Central memory CD8-positive, alpha-beta T cell (primary cell): ENCODE measurements at regions not wholly inside any gene's neighbourhood (a gene's known extent, or its start where the extent isn't known, plus 50 kb on each side); places are given as distances from the start of the nearest gene placed in this dataset.
"Not testable (repeated sequence)": the region's sequence is repeated elsewhere in the genome, so short reads cannot be mapped to it uniquely, and the experiment has no call there.

Experiments used
- ATAC-seq: fragments of 150-1000 bp; cut with Tn5 transposase; replicated peaks from 2 replicates; pipeline ENCODE4 v1.10.0; 2022; ENCODE audit warnings: mild to moderate bottlenecking, moderate FRiP score, moderate number of reproducible peaks; ENCODE audit not compliant: poor library complexity, severe bottlenecking; ENCODE audit errors: extremely low read depth
- DNase-seq, 2 donors: peaks; one replicate each; pipeline ENCODE4 v3.0.0; 2021; ENCODE audit warnings: low spot score in 2 of 2
- H3K27ac Mint-ChIP-seq: one replicate; pipeline ENCODE4 v1.8.0; 2022; ENCODE audit warnings: low read depth, mild to moderate bottlenecking, moderate library complexity, mixed read lengths
- H3K27me3 Mint-ChIP-seq: one replicate; pipeline ENCODE4 v1.8.0; 2022; ENCODE audit warnings: mixed read lengths
- H3K36me3 Mint-ChIP-seq: one replicate; pipeline ENCODE4 v1.8.0; 2022; ENCODE audit warnings: mild to moderate bottlenecking, moderate library complexity, mixed read lengths; ENCODE audit not compliant: insufficient read depth
- H3K4me1 Mint-ChIP-seq: one replicate; pipeline ENCODE4 v1.8.0; 2022; ENCODE audit warnings: mixed read lengths
- H3K4me3 Mint-ChIP-seq: one replicate; pipeline ENCODE4 v1.8.0; 2022; ENCODE audit warnings: mild to moderate bottlenecking, moderate library complexity, mixed read lengths
- H3K9me3 Mint-ChIP-seq: one replicate; pipeline ENCODE4 v1.8.0; 2022; ENCODE audit warnings: mixed read lengths

GRCh38 chr1:222066539-222066938 is 324.6 kb upstream of the DUSP10 start:
- Mint-ChIP-seq H3K36me3 (no peaks in the 10 kb centered on the region), H3K4me3 (no peak overlapping the region), H3K9me3 (peaks cover 9% of the 10 kb centered on the region), H3K27me3 (no peaks in the 10 kb centered on the region), H3K4me1 (no peaks in the 10 kb centered on the region), H3K27ac (no peak overlapping the region)
- ATAC-seq (no peak), DNase-seq (no peak)

GRCh38 chr1:222065234-222065633 is 323.3 kb upstream of the DUSP10 start:
- ATAC-seq = no peak
- no peak for DNase-seq
- H3K4me1 Mint-ChIP-seq = no peaks in the 10 kb centered on the region
- H3K4me3 Mint-ChIP-seq = no peak overlapping the region
- no peaks in the 10 kb centered on the region for H3K36me3 Mint-ChIP-seq
- H3K27me3 Mint-ChIP-seq = no peaks in the 10 kb centered on the region
- H3K9me3 Mint-ChIP-seq = peaks cover 9% of the 10 kb centered on the region
- no peak overlapping the region for H3K27ac Mint-ChIP-seq

DNA sequence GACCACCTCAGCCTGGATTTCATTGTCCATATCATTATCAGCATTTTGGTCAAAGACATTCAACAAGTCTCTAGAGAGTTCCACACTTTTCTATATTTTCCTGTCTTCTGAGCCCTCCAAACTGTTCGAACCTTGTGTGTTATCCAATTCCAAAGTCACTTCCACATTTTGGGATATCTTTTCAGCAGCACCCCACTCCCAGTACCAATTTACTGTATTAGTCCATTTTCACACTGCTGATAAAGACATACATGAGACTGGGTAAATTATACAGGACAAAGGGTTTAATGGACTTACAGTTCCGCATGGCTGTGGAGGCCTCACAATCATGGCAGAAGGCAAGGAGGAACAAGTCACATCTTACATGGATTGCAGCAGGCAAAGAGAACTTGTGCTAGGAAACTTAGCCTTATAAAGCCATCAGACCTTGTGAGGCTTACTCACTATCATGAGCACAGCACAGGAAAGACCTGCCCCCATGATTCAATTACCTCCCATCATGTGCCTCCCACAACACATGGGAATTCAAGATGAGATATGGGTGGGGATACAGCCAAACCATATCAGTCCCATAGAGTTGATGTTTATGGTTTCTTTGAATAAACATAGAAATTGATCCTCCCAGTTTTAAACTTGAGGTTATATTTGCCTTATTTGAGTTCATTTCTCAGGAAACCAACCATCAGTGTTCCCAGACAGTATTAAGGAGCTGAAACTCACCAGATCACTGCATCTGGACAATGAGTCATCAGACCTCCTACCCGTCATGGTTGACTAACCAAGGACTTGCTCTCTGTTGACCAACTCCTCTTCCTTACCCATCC is 322.7 kb upstream of the DUSP10 start:
- DNase-seq (no peak), ATAC-seq (no peak)
- Mint-ChIP-seq H3K27ac (no peak overlapping the region), H3K4me1 (no peaks in the 10 kb centered on the region), H3K4me3 (no peak overlapping the region), H3K36me3 (no peaks in the 10 kb centered on the region), H3K9me3 (peaks cover 9% of the 10 kb centered on the region), H3K27me3 (no peaks in the 10 kb centered on the region)

DNA sequence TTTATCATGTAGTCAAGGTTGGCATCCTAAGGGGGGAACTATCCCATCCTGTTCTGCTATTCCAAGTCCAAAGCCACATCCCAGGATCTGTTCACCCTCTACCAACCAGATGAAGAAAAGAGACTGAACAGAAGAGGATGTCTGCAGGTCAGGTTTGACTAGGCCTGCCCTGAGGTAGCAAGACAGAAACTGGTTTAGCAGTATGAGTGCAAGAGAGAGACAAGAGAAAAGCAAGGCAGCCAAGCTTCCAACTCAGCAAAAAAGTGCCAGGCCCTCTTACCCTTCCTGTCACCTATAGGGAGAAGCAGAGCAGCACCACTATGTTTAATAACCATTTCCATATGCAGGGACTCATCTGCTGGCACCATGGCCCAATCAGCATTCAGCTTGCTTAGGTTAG is 320.8 kb upstream of the DUSP10 start:
- Mint-ChIP-seq H3K27me3 (no peaks in the 10 kb centered on the region), H3K27ac (no peak overlapping the region), H3K4me3 (no peak overlapping the region), H3K9me3 (peaks cover 9% of the 10 kb centered on the region), H3K36me3 (no peaks in the 10 kb centered on the region), H3K4me1 (no peaks in the 10 kb centered on the region)
- ATAC-seq (no peak), DNase-seq (no peak)

DNA sequence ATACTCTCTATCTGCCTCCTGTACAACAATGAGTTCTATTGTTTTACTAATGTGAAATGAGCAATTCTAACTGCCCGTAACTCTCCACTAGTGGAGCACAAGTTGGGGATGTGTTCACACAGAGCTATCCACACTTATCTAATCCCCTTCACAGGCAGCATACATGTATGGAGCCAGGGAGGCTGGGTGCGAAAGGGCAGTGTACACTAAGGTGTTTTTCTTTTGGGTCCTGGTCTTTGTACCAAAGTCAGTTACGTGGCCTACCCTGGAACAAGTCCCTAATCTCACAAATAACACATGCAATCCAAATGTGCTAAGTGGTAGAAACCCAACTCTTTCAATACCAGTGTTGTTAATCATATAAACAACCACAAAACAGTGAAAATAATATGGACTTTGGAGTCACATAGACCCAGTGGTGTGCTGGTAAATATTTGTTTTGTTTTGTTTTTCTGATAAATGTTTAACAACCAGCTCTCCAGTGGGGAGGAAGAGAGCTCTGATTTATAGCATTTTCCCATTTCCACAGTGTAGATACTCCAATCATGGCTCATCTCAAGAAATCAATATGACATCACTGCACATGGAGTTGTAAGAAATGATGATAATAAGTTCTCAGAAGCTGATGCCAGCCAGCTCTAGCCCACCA is 319.9 kb upstream of the DUSP10 start:
- Mint-ChIP-seq H3K27me3 (no peaks in the 10 kb centered on the region), H3K9me3 (peaks cover 9% of the 10 kb centered on the region), H3K4me1 (no peaks in the 10 kb centered on the region), H3K4me3 (no peak overlapping the region), H3K36me3 (no peaks in the 10 kb centered on the region), H3K27ac (no peak overlapping the region)
- ATAC-seq (no peak), DNase-seq (no peak)

DNA sequence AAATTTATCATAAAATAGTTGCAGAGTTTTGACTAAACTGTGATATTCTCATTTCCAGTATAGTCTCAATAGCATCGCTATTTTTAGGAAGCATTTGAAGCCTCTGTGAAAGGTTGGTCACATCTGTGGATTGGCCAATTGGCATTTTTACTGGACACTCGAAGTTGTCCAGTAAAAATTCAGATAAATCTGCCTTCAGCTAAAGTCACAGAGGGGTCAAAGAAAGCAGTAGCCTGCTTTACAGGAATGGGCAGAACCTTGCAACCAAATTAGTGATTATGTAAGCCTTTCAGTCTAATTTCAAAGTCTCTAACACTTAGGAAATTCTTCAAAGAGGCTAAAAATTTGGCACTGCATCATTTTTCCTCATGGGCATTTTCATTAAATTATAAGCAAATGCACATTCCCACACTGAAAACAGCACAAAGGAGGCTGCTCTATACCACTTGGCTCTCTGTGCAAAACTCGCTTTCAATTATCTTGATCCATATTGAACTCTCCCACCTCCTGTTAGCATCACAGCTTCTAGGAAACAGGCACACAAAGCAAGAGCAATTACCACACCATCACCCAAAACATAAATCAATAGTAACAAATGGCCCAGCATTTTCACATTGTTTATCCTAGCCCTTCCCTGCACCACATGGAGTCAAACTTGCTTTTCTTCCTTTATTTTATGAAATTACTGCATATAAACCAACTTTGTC is 318.5 kb upstream of the DUSP10 start:
- no peak overlapping the region for H3K4me3 Mint-ChIP-seq
- no peak overlapping the region for H3K27ac Mint-ChIP-seq
- no peaks in the 10 kb centered on the region for H3K36me3 Mint-ChIP-seq
- no peak for ATAC-seq
- no peaks in the 10 kb centered on the region for H3K27me3 Mint-ChIP-seq
- H3K9me3 Mint-ChIP-seq = peaks cover 9% of the 10 kb centered on the region
- no peak for DNase-seq
- no peaks in the 10 kb centered on the region for H3K4me1 Mint-ChIP-seq

- H3K9me3 Mint-ChIP-seq = no peaks in the 10 kb centered on the region
- DNase-seq (no peak), ATAC-seq (no peak)
- H3K27ac Mint-ChIP-seq = peak overlapping the region; percentile 9
- no peaks in the 10 kb centered on the region for H3K4me1 Mint-ChIP-seq
- no peak overlapping the region for H3K4me3 Mint-ChIP-seq
- H3K27me3 Mint-ChIP-seq = no peaks in the 10 kb centered on the region
- H3K36me3 Mint-ChIP-seq = no peaks in the 10 kb centered on the region
Measured at GRCh38 chr1:222058249-222058648, 316.4 kb upstream of the DUSP10 start.

GRCh38 chr1:222057162-222057561 is 315.3 kb upstream of the DUSP10 start:
- no peak for ATAC-seq
- no peak overlapping the region for H3K27ac Mint-ChIP-seq
- H3K4me3 Mint-ChIP-seq = no peak overlapping the region
- no peaks in the 10 kb centered on the region for H3K9me3 Mint-ChIP-seq
- H3K4me1 Mint-ChIP-seq = no peaks in the 10 kb centered on the region
- H3K36me3 Mint-ChIP-seq = no peaks in the 10 kb centered on the region
- H3K27me3 Mint-ChIP-seq = no peaks in the 10 kb centered on the region
- DNase-seq = no peak

DNA sequence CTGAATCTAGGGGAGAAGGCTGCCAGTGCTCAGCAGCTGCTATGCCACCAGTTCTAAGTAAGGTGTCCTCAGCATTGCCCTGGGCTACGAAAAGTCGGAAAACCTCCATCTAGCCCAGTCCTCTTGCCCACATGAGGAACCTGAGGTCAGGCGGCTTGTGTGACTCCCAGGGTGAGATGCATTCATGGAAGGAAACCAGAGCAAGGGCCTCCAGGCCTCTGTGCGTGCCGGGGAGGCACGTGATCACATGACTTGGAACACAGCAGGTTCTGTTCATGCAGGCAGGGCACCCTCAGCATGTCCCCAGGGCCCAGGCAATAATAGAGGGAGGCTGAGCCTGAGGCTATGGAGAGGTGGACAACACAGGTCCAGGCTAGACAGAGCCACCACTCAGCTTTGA is 312.5 kb upstream of the DUSP10 start:
- Mint-ChIP-seq H3K27me3 (no peaks in the 10 kb centered on the region), H3K4me3 (no peak overlapping the region), H3K9me3 (no peaks in the 10 kb centered on the region), H3K4me1 (no peaks in the 10 kb centered on the region), H3K27ac (no peak overlapping the region), H3K36me3 (no peaks in the 10 kb centered on the region)
- ATAC-seq (no peak), DNase-seq (no peak)

- no peak overlapping the region for H3K4me3 Mint-ChIP-seq
- no peaks in the 10 kb centered on the region for H3K9me3 Mint-ChIP-seq
- H3K27ac Mint-ChIP-seq = no peak overlapping the region
- H3K4me1 Mint-ChIP-seq = peaks cover 4% of the 10 kb centered on the region
- no peak for ATAC-seq
- no peaks in the 10 kb centered on the region for H3K27me3 Mint-ChIP-seq
- H3K36me3 Mint-ChIP-seq = no peaks in the 10 kb centered on the region
- DNase-seq = no peak
Measured at GRCh38 chr1:222053790-222054294, 312.0 kb upstream of the DUSP10 start.

DNA sequence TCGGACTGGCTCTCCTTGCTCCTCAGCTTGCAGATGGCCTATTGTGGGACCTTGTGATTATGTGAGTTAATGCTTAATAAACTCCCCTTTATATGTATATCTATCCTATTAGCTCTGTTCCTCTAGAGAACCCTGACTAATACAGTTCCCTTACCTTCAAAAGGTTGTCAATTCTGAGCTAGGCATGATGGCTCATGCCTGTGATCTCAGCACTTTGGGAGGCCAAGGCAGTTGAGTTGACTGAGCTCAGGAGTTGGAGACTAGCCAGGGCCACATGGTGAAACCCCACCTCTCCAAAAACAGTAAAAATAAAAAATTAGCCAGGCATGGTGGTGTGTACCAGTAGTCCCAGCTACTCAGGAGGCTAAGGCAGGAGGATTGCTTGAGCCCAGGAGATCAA is 309.4 kb upstream of the DUSP10 start:
- ATAC-seq, H3K36me3 Mint-ChIP-seq, DNase-seq, H3K9me3 Mint-ChIP-seq, H3K27me3 Mint-ChIP-seq, H3K4me3 Mint-ChIP-seq, H3K27ac Mint-ChIP-seq: not testable (repeated sequence)
- peaks cover 23% of the 10 kb centered on the region for H3K4me1 Mint-ChIP-seq

DNA sequence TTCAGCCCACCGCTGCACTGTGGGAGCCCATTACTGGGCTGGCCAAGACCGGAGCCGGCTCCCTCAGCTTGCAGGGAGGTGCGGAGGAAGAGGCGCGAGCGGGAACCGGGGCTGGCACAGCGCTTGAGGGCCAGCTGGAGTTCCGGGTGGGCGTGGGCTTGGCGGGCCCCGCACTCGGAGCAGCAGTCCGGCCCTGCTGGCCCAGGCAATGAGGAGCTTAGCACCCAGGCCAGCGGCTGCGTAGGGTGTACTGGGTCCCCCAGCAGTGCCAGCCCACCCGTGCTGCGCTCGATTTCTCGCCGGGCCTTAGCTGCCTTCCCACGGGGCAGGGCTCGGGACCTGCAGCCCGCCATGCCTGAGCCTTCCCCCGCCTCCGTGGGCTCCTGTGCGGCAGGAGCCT is 307.8 kb upstream of the DUSP10 start:
- not testable (repeated sequence) for H3K27ac Mint-ChIP-seq, H3K4me3 Mint-ChIP-seq, H3K27me3 Mint-ChIP-seq, H3K36me3 Mint-ChIP-seq, H3K9me3 Mint-ChIP-seq, DNase-seq, ATAC-seq
- H3K4me1 Mint-ChIP-seq = peaks cover 23% of the 10 kb centered on the region

- Mint-ChIP-seq H3K4me3 (no peak overlapping the region), H3K27ac (no peak overlapping the region), H3K27me3 (no peaks in the 10 kb centered on the region), H3K36me3 (no peaks in the 10 kb centered on the region), H3K9me3 (no peaks in the 10 kb centered on the region), H3K4me1 (peaks cover 23% of the 10 kb centered on the region)
- no peak for DNase-seq
- no peak for ATAC-seq
Measured at GRCh38 chr1:222049176-222049575, 307.3 kb upstream of the DUSP10 start.
